ENCODE measurements at regions not wholly inside any gene's neighbourhood (a gene's known extent, or its start where the extent isn't known, plus 50 kb on each side); places are given as distances from the start of the nearest gene placed in this dataset.

GRCh38 chr12:93140325-93140724, 211.2 kb upstream of the EEA1 start:
- H3K9me3 Mint-ChIP-seq, result no peaks in the 10 kb centered on the region
- intact Hi-C loops (cut with micrococcal nuclease), result no loop called here
- H3K4me1 Mint-ChIP-seq (ENCODE audit: low read depth), result peaks cover 19% of the 10 kb centered on the region
- no peak for DNase-seq (ENCODE audit: low spot score)
- no peak overlapping the region for H3K27ac Mint-ChIP-seq
- no peak overlapping the region for H3K4me3 Mint-ChIP-seq (ENCODE audit: low read depth)
- no peaks in the 10 kb centered on the region for H3K36me3 Mint-ChIP-seq (ENCODE audit: low read depth)
- peaks cover 12% of the 10 kb centered on the region for H3K27me3 Mint-ChIP-seq (ENCODE audit: low read depth)

GRCh38 chr12:93140801-93141200, 211.7 kb upstream of the EEA1 start:
- H3K36me3 Mint-ChIP-seq (ENCODE audit: low read depth), result no peaks in the 10 kb centered on the region
- no peaks in the 10 kb centered on the region for H3K9me3 Mint-ChIP-seq
- H3K4me3 Mint-ChIP-seq (ENCODE audit: low read depth), result no peak overlapping the region
- no peak for DNase-seq (ENCODE audit: low spot score)
- H3K27ac Mint-ChIP-seq, result no peak overlapping the region
- H3K4me1 Mint-ChIP-seq (ENCODE audit: low read depth), result peaks cover 14% of the 10 kb centered on the region
- peaks cover 12% of the 10 kb centered on the region for H3K27me3 Mint-ChIP-seq (ENCODE audit: low read depth)
- intact Hi-C loops (cut with micrococcal nuclease), result no loop called here

GRCh38 chr12:93142881-93143280, 213.8 kb upstream of the EEA1 start:
- Mint-ChIP-seq H3K4me1 (ENCODE audit: low read depth) (peaks cover 4% of the 10 kb centered on the region), H3K36me3 (ENCODE audit: low read depth) (no peaks in the 10 kb centered on the region), H3K27me3 (ENCODE audit: low read depth) (peaks cover 10% of the 10 kb centered on the region), H3K9me3 (no peaks in the 10 kb centered on the region), H3K4me3 (ENCODE audit: low read depth) (no peak overlapping the region), H3K27ac (no peak overlapping the region)
- intact Hi-C loops (cut with micrococcal nuclease), result no loop called here
- DNase-seq (ENCODE audit: low spot score), result no peak

GRCh38 chr12:93144109-93144508, 215.0 kb upstream of the EEA1 start:
- no peak overlapping the region for H3K27ac Mint-ChIP-seq
- peaks cover under 1% of the 10 kb centered on the region for H3K4me1 Mint-ChIP-seq (ENCODE audit: low read depth)
- no peak overlapping the region for H3K4me3 Mint-ChIP-seq (ENCODE audit: low read depth)
- no peak for DNase-seq (ENCODE audit: low spot score)
- intact Hi-C loops (cut with micrococcal nuclease), result no loop called here
- H3K36me3 Mint-ChIP-seq (ENCODE audit: low read depth), result no peaks in the 10 kb centered on the region
- peaks cover 10% of the 10 kb centered on the region for H3K27me3 Mint-ChIP-seq (ENCODE audit: low read depth)
- H3K9me3 Mint-ChIP-seq, result no peaks in the 10 kb centered on the region

- Mint-ChIP-seq H3K9me3 (no peaks in the 10 kb centered on the region), H3K4me1 (ENCODE audit: low read depth) (no peaks in the 10 kb centered on the region), H3K27ac (no peak overlapping the region), H3K27me3 (ENCODE audit: low read depth) (peaks cover 10% of the 10 kb centered on the region), H3K36me3 (ENCODE audit: low read depth) (no peaks in the 10 kb centered on the region), H3K4me3 (ENCODE audit: low read depth) (no peak overlapping the region)
- intact Hi-C loops (cut with micrococcal nuclease), result no loop called here
- DNase-seq (ENCODE audit: low spot score), result no peak
Observed at GRCh38 chr12:93145086-93145485, 216.0 kb upstream of the EEA1 start.

GRCh38 chr12:93146263-93146939, 217.3 kb upstream of the EEA1 start:
- Mint-ChIP-seq H3K4me3 (ENCODE audit: low read depth) (no peak overlapping the region), H3K27me3 (ENCODE audit: low read depth) (peaks cover 10% of the 10 kb centered on the region), H3K36me3 (ENCODE audit: low read depth) (no peaks in the 10 kb centered on the region), H3K4me1 (ENCODE audit: low read depth) (no peaks in the 10 kb centered on the region), H3K9me3 (no peaks in the 10 kb centered on the region), H3K27ac (no peak overlapping the region)
- intact Hi-C loops (cut with micrococcal nuclease), result no loop called here
- no peak for DNase-seq (ENCODE audit: low spot score)

- H3K4me3 Mint-ChIP-seq (ENCODE audit: low read depth), result no peak overlapping the region
- intact Hi-C loops (cut with micrococcal nuclease), result no loop called here
- no peaks in the 10 kb centered on the region for H3K9me3 Mint-ChIP-seq
- no peaks in the 10 kb centered on the region for H3K4me1 Mint-ChIP-seq (ENCODE audit: low read depth)
- no peak overlapping the region for H3K27ac Mint-ChIP-seq
- peaks cover 10% of the 10 kb centered on the region for H3K27me3 Mint-ChIP-seq (ENCODE audit: low read depth)
- DNase-seq (ENCODE audit: low spot score), result no peak
- H3K36me3 Mint-ChIP-seq (ENCODE audit: low read depth), result no peaks in the 10 kb centered on the region
Observed at GRCh38 chr12:93146970-93147369, 217.9 kb upstream of the EEA1 start.

GRCh38 chr12:93148412-93148811, 219.3 kb upstream of the EEA1 start:
- intact Hi-C loops (cut with micrococcal nuclease), result no loop called here
- Mint-ChIP-seq H3K27me3 (ENCODE audit: low read depth) (peaks cover 4% of the 10 kb centered on the region), H3K4me3 (ENCODE audit: low read depth) (no peak overlapping the region), H3K9me3 (no peaks in the 10 kb centered on the region), H3K4me1 (ENCODE audit: low read depth) (no peaks in the 10 kb centered on the region), H3K27ac (no peak overlapping the region), H3K36me3 (ENCODE audit: low read depth) (no peaks in the 10 kb centered on the region)
- no peak for DNase-seq (ENCODE audit: low spot score)

- H3K4me1 Mint-ChIP-seq (ENCODE audit: low read depth), result no peaks in the 10 kb centered on the region
- peaks cover 3% of the 10 kb centered on the region for H3K27me3 Mint-ChIP-seq (ENCODE audit: low read depth)
- DNase-seq (ENCODE audit: low spot score), result no peak
- intact Hi-C loops (cut with micrococcal nuclease), result no loop called here
- no peak overlapping the region for H3K27ac Mint-ChIP-seq
- H3K36me3 Mint-ChIP-seq (ENCODE audit: low read depth), result no peaks in the 10 kb centered on the region
- no peaks in the 10 kb centered on the region for H3K9me3 Mint-ChIP-seq
- H3K4me3 Mint-ChIP-seq (ENCODE audit: low read depth), result no peak overlapping the region
Observed at GRCh38 chr12:93149229-93149628, 220.1 kb upstream of the EEA1 start.

- no peak overlapping the region for H3K27ac Mint-ChIP-seq
- H3K9me3 Mint-ChIP-seq, result no peaks in the 10 kb centered on the region
- intact Hi-C loops (cut with micrococcal nuclease), result no loop called here
- no peaks in the 10 kb centered on the region for H3K4me1 Mint-ChIP-seq (ENCODE audit: low read depth)
- H3K36me3 Mint-ChIP-seq (ENCODE audit: low read depth), result no peaks in the 10 kb centered on the region
- peaks cover 2% of the 10 kb centered on the region for H3K27me3 Mint-ChIP-seq (ENCODE audit: low read depth)
- H3K4me3 Mint-ChIP-seq (ENCODE audit: low read depth), result no peak overlapping the region
- DNase-seq (ENCODE audit: low spot score), result no peak
Observed at GRCh38 chr12:93151079-93151762, 222.1 kb upstream of the EEA1 start.

- no peak for DNase-seq (ENCODE audit: low spot score)
- Mint-ChIP-seq H3K27ac (no peak overlapping the region), H3K4me3 (ENCODE audit: low read depth) (no peak overlapping the region), H3K27me3 (ENCODE audit: low read depth) (peaks cover 2% of the 10 kb centered on the region), H3K4me1 (ENCODE audit: low read depth) (no peaks in the 10 kb centered on the region), H3K36me3 (ENCODE audit: low read depth) (no peaks in the 10 kb centered on the region), H3K9me3 (no peaks in the 10 kb centered on the region)
- intact Hi-C loops (cut with micrococcal nuclease), result no loop called here
Observed at GRCh38 chr12:93152617-93153016, 223.5 kb upstream of the EEA1 start.

- H3K4me3 Mint-ChIP-seq (ENCODE audit: low read depth), result no peak overlapping the region
- peaks cover 2% of the 10 kb centered on the region for H3K27me3 Mint-ChIP-seq (ENCODE audit: low read depth)
- intact Hi-C loops (cut with micrococcal nuclease), result no loop called here
- no peaks in the 10 kb centered on the region for H3K4me1 Mint-ChIP-seq (ENCODE audit: low read depth)
- H3K27ac Mint-ChIP-seq, result no peak overlapping the region
- DNase-seq (ENCODE audit: low spot score), result no peak
- no peaks in the 10 kb centered on the region for H3K36me3 Mint-ChIP-seq (ENCODE audit: low read depth)
- H3K9me3 Mint-ChIP-seq, result peaks cover 4% of the 10 kb centered on the region
Observed at GRCh38 chr12:93153321-93153720, 224.2 kb upstream of the EEA1 start.

GRCh38 chr12:93154096-93154728, 223.5 kb upstream of the NUDT4 start:
- DNase-seq (ENCODE audit: low spot score), result no peak
- intact Hi-C loops (cut with micrococcal nuclease), result no loop called here
- Mint-ChIP-seq H3K9me3 (peaks cover 4% of the 10 kb centered on the region), H3K4me1 (ENCODE audit: low read depth) (no peaks in the 10 kb centered on the region), H3K27me3 (ENCODE audit: low read depth) (peaks cover 2% of the 10 kb centered on the region), H3K36me3 (ENCODE audit: low read depth) (no peaks in the 10 kb centered on the region), H3K4me3 (ENCODE audit: low read depth) (no peak overlapping the region), H3K27ac (no peak overlapping the region)

All from activated T-helper 2 cell treated with anti-CD3 and anti-CD28 coated beads, Interferon-gamma antibody, Interleukin-2, Interleukin-4, amounts not matched to agents 10 μg/mL and 5 μg/mL and 100 μg/mL, durations not matched to agents 14 hours and 24 hours and 36 hours (primary cell).